IPS-18c (cell line): ENCODE measurements at regions not wholly inside any gene's neighbourhood (a gene's known extent, or its start where the extent isn't known, plus 50 kb on each side); places are given as distances from the start of the nearest gene placed in this dataset.

Source experiments
- H3K4me3 ChIP-seq: 2 replicates; pipeline ENCODE4 v1.7.0; 2013; ENCODE audit warnings: low read depth, mild to moderate bottlenecking, low read length, moderate library complexity; ENCODE audit not compliant: insufficient read depth
- H3K9me3 ChIP-seq: one replicate; pipeline ENCODE4 v1.6.1; 2013; ENCODE audit warnings: mild to moderate bottlenecking, low read length, moderate library complexity; ENCODE audit not compliant: control insufficient read depth, insufficient read depth

GRCh38 chrX:10841579-10841978 is 221.2 kb upstream of the MID1 start:
- peaks cover 2% of the 10 kb centered on the region for H3K9me3 ChIP-seq
- H3K4me3 ChIP-seq: no peak overlapping the region

GRCh38 chrX:10842646-10843045 is 222.3 kb upstream of the MID1 start:
- H3K4me3 ChIP-seq: no peak overlapping the region

GRCh38 chrX:10847333-10847732 is 226.9 kb upstream of the MID1 start:
- peaks cover 3% of the 10 kb centered on the region for H3K9me3 ChIP-seq
- no peak overlapping the region for H3K4me3 ChIP-seq

More at GRCh38 chrX:10842646-10843045, 222.3 kb upstream of the MID1 start:
- H3K9me3 ChIP-seq: peaks cover 2% of the 10 kb centered on the region

DNA sequence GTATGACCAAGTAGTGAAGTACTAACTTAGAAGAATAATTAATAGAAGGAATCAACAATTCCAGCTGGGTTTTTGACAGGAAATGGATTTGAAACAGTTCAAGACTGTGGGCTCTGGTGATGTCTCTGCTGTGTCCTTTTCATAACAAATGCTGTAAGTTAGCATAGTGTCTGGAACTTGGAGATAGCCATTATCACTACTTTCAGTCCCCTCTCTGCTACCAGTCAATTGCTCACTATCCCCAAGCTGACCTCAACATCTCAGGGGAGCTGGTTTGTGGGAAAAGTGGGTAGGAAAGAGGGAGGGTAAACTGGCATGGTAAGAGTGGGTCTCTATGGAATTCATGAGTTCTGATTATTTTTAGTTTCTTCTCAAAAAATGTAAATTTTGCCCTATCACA is 231.4 kb upstream of the MID1 start:
- peaks cover 6% of the 10 kb centered on the region for H3K9me3 ChIP-seq
- H3K4me3 ChIP-seq: no peak overlapping the region

GRCh38 chrX:10854594-10854993 is 234.2 kb upstream of the MID1 start:
- peaks cover 3% of the 10 kb centered on the region for H3K9me3 ChIP-seq

GRCh38 chrX:10855845-10856244 is 235.5 kb upstream of the MID1 start:
- H3K4me3 ChIP-seq: no peak overlapping the region
- peaks cover 3% of the 10 kb centered on the region for H3K9me3 ChIP-seq

More at GRCh38 chrX:10854594-10854993, 234.2 kb upstream of the MID1 start:
- no peak overlapping the region for H3K4me3 ChIP-seq

DNA sequence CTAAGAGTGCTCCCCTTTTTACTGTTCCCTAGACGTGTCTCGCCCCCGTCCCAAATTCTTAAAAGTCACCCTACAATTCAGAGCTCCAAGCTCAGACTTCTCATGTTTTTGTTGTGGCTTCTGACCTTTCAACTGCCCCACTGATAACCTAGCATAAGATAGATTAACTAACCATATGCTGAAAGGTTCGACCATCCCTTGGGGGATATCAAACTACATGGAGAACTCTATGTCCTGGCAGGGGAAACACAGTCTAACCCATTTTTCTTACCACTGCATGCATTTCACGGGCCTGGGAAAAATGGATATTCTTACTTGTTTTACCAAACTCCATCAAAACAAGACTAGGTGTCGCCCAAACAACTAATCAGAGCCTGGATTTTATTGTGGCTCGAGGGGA is 236.4 kb upstream of the MID1 start:
- Histone ChIP-seq H3K9me3 (peaks cover 3% of the 10 kb centered on the region), H3K4me3 (no peak overlapping the region)

DNA sequence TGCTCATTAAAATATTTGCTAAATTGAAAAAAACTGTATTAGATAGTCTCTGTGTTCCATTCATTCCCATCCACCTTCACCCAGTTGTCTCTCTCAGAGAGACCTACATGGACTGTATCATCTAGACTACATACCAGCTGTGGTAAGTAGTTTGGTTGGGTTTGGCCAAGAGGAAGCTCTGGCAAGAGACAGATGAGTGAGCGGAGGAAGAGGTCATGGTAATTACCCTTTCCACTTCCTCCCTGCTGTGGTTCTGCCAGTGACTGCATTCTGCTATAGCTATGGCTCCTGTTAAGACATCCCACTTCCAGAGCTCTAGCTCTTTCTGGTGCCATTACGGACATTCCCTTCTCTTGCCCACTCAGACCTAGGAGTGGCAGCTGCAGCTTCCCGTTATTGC is 239.0 kb upstream of the MID1 start:
- Histone ChIP-seq H3K4me3 (no peak overlapping the region), H3K9me3 (peaks cover 3% of the 10 kb centered on the region)

DNA sequence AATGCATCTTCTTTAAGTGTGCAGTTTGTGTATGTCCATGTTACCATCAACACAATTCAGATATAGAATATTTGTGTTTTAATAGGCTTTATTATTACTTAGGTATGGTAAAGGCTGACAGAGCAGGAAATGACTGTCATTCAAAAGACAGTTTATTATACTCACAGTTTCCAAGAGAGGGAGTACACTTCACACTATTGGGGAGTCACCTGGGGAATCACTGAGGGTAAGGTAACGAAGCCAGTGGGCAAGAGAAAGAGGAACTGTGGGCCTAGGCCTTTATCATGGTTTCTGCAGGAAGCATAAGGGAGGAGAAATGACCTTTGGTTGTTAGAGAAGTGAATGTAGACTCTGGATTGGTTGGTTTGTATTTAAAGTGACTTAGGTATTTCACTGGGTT is 235.1 kb upstream of the HCCS start:
- no peak overlapping the region for H3K4me3 ChIP-seq
- no peaks in the 10 kb centered on the region for H3K9me3 ChIP-seq

GRCh38 chrX:10882484-10882883 is 228.6 kb upstream of the HCCS start:
- Histone ChIP-seq H3K9me3 (peaks cover 2% of the 10 kb centered on the region), H3K4me3 (no peak overlapping the region)

DNA sequence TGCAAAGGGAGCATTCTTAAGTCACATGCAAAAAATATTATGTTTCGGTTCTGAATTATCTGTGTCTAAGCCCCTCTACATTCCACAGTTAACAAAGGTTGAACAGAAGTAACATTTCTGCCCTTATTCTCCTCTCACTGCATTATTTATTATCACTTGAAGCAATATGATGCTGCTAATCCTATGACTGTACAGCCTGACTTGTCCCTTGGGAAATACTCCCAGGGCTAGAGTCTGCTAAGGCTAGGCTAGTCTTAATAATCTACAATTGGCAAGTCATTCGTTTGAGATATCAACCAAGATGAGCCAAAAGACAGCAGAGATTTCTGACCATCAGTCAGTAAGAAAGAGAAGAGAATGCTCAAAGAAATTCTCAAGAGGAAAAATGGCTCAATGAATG is 226.9 kb upstream of the HCCS start:
- Histone ChIP-seq H3K4me3 (no peak overlapping the region), H3K9me3 (peaks cover 2% of the 10 kb centered on the region)

- Histone ChIP-seq H3K9me3 (no peaks in the 10 kb centered on the region), H3K4me3 (no peak overlapping the region)
These were observed 218.4 kb upstream of the HCCS start for GRCh38 chrX:10892621-10893225.

DNA sequence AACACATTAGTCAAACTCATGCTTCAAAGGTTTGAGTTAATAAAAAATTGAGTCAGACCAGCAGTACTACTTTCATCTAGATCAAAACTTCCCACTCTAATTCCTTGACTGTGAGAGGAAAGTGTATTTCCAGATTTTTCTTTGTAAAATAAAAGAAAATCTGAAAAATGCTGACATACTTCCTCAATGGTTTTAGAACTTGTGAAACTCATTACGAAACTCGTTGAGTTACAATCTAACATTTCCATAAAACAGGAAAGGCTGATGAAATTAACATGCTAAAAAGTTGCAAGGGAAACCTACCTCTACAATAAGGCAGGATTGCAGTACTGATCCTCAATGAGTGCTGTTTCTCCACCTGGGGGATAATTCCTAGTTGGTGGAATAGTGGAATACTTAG is 217.8 kb upstream of the HCCS start:
- H3K9me3 ChIP-seq: no peaks in the 10 kb centered on the region
- no peak overlapping the region for H3K4me3 ChIP-seq

GRCh38 chrX:10893976-10894375 is 217.2 kb upstream of the HCCS start:
- H3K9me3 ChIP-seq: no peaks in the 10 kb centered on the region
- H3K4me3 ChIP-seq: no peak overlapping the region

DNA sequence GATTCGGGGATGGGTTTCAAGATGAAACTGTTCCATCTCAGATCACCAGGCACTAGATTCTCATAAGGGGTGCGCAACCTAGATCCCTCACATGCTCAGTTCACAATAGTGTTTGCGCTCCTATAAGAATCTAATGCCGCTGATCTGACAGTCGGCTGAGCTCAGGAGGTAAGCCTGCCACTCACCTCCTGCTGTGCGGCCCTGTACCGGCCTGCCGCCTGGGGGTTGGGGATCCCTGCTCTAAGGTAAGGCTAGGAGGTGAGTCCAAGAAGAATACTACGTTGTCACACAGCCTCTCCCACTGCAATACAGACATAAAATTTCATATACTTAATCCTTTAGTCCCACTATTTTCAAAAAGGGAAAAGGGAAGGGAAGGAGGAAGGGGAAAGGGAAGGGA is 213.4 kb upstream of the HCCS start:
- peaks cover 2% of the 10 kb centered on the region for H3K9me3 ChIP-seq
- H3K4me3 ChIP-seq: no peak overlapping the region

GRCh38 chrX:10900585-10901289 is 210.4 kb upstream of the HCCS start:
- Histone ChIP-seq H3K9me3 (peaks cover 2% of the 10 kb centered on the region), H3K4me3 (no peak overlapping the region)

GRCh38 chrX:10901290-10901633 is 209.9 kb upstream of the HCCS start:
- H3K9me3 ChIP-seq: peaks cover 2% of the 10 kb centered on the region
- H3K4me3 ChIP-seq: no peak overlapping the region

GRCh38 chrX:10902001-10902400 is 209.1 kb upstream of the HCCS start:
- H3K4me3 ChIP-seq: no peak overlapping the region
- peaks cover 2% of the 10 kb centered on the region for H3K9me3 ChIP-seq

GRCh38 chrX:10903523-10903922 is 207.6 kb upstream of the HCCS start:
- Histone ChIP-seq H3K4me3 (no peak overlapping the region), H3K9me3 (peaks cover 2% of the 10 kb centered on the region)
